ENCODE measurements at regions not wholly inside any gene's neighbourhood (a gene's known extent, or its start where the extent isn't known, plus 50 kb on each side); places are given as distances from the start of the nearest gene placed in this dataset.

GRCh38 chr5:58076483-58077257 lies 383.2 kb downstream of the PLK2 start:
- no peaks in the 10 kb centered on the region for H3K36me3 ChIP-seq
- TF ChIP-seq POLR2AphosphoS5 (IDR thresholded peaks at IDR 0.05): no peak
- TF ChIP-seq POLR2A (IDR thresholded peaks at IDR 0.05): no peak
- TF ChIP-seq CTCF (IDR thresholded peaks at IDR 0.05): no peak
- no peaks in the 10 kb centered on the region for H3K9me3 ChIP-seq
- peak overlapping the region in 1 of 2 donors; percentile 65 for H3K27ac ChIP-seq
- H3K4me3 ChIP-seq: no peak overlapping the region
- intact Hi-C loops (cut with DNase I; ENCODE audit: low total_unique reads): no loop called here
- DNase-seq (ENCODE audit: low spot score in 2 of 2): no peak
- no peaks in the 10 kb centered on the region for H3K27me3 ChIP-seq
- H3K4me1 ChIP-seq: no peaks in the 10 kb centered on the region

GRCh38 chr5:58075907-58076306 lies 384.0 kb downstream of the PLK2 start:
- no peak for DNase-seq (ENCODE audit: low spot score in 2 of 2)

GRCh38 chr5:58074717-58075116 lies 385.2 kb downstream of the PLK2 start:
- TF ChIP-seq CTCF (IDR thresholded peaks at IDR 0.05): no peak
- TF ChIP-seq POLR2A (IDR thresholded peaks at IDR 0.05): no peak
- TF ChIP-seq POLR2AphosphoS5 (IDR thresholded peaks at IDR 0.05): no peak
- Histone ChIP-seq H3K4me1 (no peaks in the 10 kb centered on the region), H3K4me3 (no peak overlapping the region), H3K9me3 (no peaks in the 10 kb centered on the region), H3K27me3 (no peaks in the 10 kb centered on the region), H3K36me3 (no peaks in the 10 kb centered on the region), H3K27ac (no peak overlapping the region)
- no peak for DNase-seq (ENCODE audit: low spot score in 2 of 2)
- intact Hi-C loops (cut with DNase I; ENCODE audit: low total_unique reads): no loop called here

More at GRCh38 chr5:58075907-58076306, 384.0 kb downstream of the PLK2 start:
- Histone ChIP-seq H3K9me3 (no peaks in the 10 kb centered on the region), H3K27ac (no peak overlapping the region), H3K27me3 (no peaks in the 10 kb centered on the region), H3K36me3 (no peaks in the 10 kb centered on the region), H3K4me1 (no peaks in the 10 kb centered on the region), H3K4me3 (no peak overlapping the region)
- TF ChIP-seq CTCF (IDR thresholded peaks at IDR 0.05) (no peak), POLR2A (IDR thresholded peaks at IDR 0.05) (no peak), POLR2AphosphoS5 (IDR thresholded peaks at IDR 0.05) (no peak)
- intact Hi-C loops (cut with DNase I; ENCODE audit: low total_unique reads): no loop called here

- Histone ChIP-seq H3K4me3 (no peak overlapping the region), H3K36me3 (no peaks in the 10 kb centered on the region), H3K27me3 (no peaks in the 10 kb centered on the region), H3K4me1 (no peaks in the 10 kb centered on the region), H3K27ac (no peak overlapping the region), H3K9me3 (peaks cover 0 to 2% of the 10 kb centered on the region in 2 donors)
- no peak for TF ChIP-seq POLR2AphosphoS5 (IDR thresholded peaks at IDR 0.05)
- no peak for TF ChIP-seq CTCF (IDR thresholded peaks at IDR 0.05)
- no peak for TF ChIP-seq POLR2A (IDR thresholded peaks at IDR 0.05)
- intact Hi-C loops (cut with DNase I; ENCODE audit: low total_unique reads): no loop called here
- no peak for DNase-seq (ENCODE audit: low spot score in 2 of 2)
Measured at GRCh38 chr5:58074222-58074621, 385.7 kb downstream of the PLK2 start.

GRCh38 chr5:58073243-58073642 lies 386.6 kb downstream of the PLK2 start:
- no peaks in the 10 kb centered on the region for H3K27me3 ChIP-seq
- no peak for TF ChIP-seq POLR2A (IDR thresholded peaks at IDR 0.05)
- TF ChIP-seq POLR2AphosphoS5 (IDR thresholded peaks at IDR 0.05): no peak
- TF ChIP-seq CTCF (IDR thresholded peaks at IDR 0.05): no peak
- no peaks in the 10 kb centered on the region for H3K4me1 ChIP-seq
- no peak overlapping the region for H3K27ac ChIP-seq
- H3K36me3 ChIP-seq: no peaks in the 10 kb centered on the region
- no peak overlapping the region for H3K4me3 ChIP-seq
- intact Hi-C loops (cut with DNase I; ENCODE audit: low total_unique reads): no loop called here
- DNase-seq (ENCODE audit: low spot score in 2 of 2): no peak
- H3K9me3 ChIP-seq: peaks cover 0 to 5% of the 10 kb centered on the region in 2 donors

All from breast epithelium (tissue), 4 donors.